ENCODE measurements at regions not wholly inside any gene's neighbourhood (a gene's known extent, or its start where the extent isn't known, plus 50 kb on each side); places are given as distances from the start of the nearest gene placed in this dataset.

GRCh38 chr11:116466801-116467200 is 306.0 kb downstream of the BUD13 start:
- H3K36me3 ChIP-seq (ENCODE audit: control insufficient read depth, insufficient read depth, low read length): no peaks in the 10 kb centered on the region
- H3K9me3 ChIP-seq (ENCODE audit: control insufficient read depth, insufficient read depth, low read depth, low read length): no peaks in the 10 kb centered on the region
- no peak overlapping the region for H3K4me3 ChIP-seq (ENCODE audit: low read depth in 2 of 2, low read length in 2 of 2)
- intact Hi-C loops (cut with micrococcal nuclease; ENCODE audit: unreplicated experiment): no loop called here
- TF ChIP-seq TCF7L2 (IDR thresholded peaks at IDR 0.05; ENCODE audit: low read depth, low read length) (no peak), REST (IDR thresholded peaks at IDR 0.05; ENCODE audit: insufficient read depth in 1 of 2, low read depth in 2 of 2, low read length in 1 of 2) (no peak), CTCF (IDR thresholded peaks at IDR 0.05) (no peak), POLR2AphosphoS5 (IDR thresholded peaks at IDR 0.05; ENCODE audit: low read depth, low read length) (no peak), SIN3A (IDR thresholded peaks at IDR 0.05; ENCODE audit: borderline replicate concordance, insufficient read depth, low read depth, low read length) (no peak)
- H3K4me1 ChIP-seq (ENCODE audit: control insufficient read depth, insufficient read depth, low read length): no peaks in the 10 kb centered on the region
- H3K27ac ChIP-seq (ENCODE audit: low read length): no peak overlapping the region
- no TSS peak for BruUV-seq (replicated peaks)
- CTCF ChIA-PET: no interaction called here
- no peak for ATAC-seq
- POLR2A ChIA-PET: no interaction called here
- peaks cover 20% of the 10 kb centered on the region; the same call in 1 of the 2 replicates for H3K27me3 ChIP-seq (ENCODE audit: control insufficient read depth, insufficient read depth, low read length)
- in situ Hi-C loops (cut with HindIII; ENCODE audit: low pct_unique_long_range_greater_than_20kb, low sequenced_read_pairs): no loop called here
- no peak for DNase-seq (ENCODE audit: low read depth, low spot score)

DNA sequence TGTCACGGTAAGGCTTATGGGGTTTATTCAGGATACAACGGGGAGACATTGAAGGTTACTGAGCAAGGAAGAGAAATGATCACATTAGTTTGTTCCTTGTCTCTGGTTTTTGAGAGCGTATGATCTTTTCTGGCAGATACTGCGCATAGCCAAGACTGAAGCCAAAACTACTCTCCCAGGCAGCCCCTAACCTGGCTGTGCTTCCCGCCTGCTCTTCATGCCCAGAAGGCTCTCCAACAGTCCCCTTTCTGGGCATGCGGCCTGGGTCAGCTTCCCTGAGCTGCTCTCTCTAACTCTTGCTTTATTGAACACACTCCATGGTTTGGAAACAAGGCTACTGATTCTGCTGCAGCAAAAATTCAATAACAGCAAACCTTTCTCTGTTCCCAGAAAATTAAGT is 306.6 kb downstream of the BUD13 start:
- Histone ChIP-seq H3K9me3 (ENCODE audit: control insufficient read depth, insufficient read depth, low read depth, low read length) (no peaks in the 10 kb centered on the region), H3K4me1 (ENCODE audit: control insufficient read depth, insufficient read depth, low read length) (no peaks in the 10 kb centered on the region), H3K27ac (ENCODE audit: low read length) (no peak overlapping the region), H3K36me3 (ENCODE audit: control insufficient read depth, insufficient read depth, low read length) (no peaks in the 10 kb centered on the region), H3K4me3 (ENCODE audit: low read depth in 2 of 2, low read length in 2 of 2) (no peak overlapping the region), H3K27me3 (ENCODE audit: control insufficient read depth, insufficient read depth, low read length) (peaks cover 20% of the 10 kb centered on the region; the same call in 1 of the 2 replicates)
- DNase-seq (ENCODE audit: low read depth, low spot score) (no peak), ATAC-seq (no peak)
- no TSS peak for BruUV-seq (replicated peaks)
- ChIA-PET CTCF (interaction anchor here (0.6 kb wide), 1 partner anchor 184 kb away, joined by 12 read pairs; no protein-coding TSS in a partner anchor), POLR2A (no interaction called here)
- TF ChIP-seq CTCF (IDR thresholded peaks at IDR 0.05): no peak
- TF ChIP-seq TCF7L2 (IDR thresholded peaks at IDR 0.05; ENCODE audit: low read depth, low read length): no peak
- TF ChIP-seq SIN3A (IDR thresholded peaks at IDR 0.05; ENCODE audit: borderline replicate concordance, insufficient read depth, low read depth, low read length): no peak
- TF ChIP-seq REST (IDR thresholded peaks at IDR 0.05; ENCODE audit: insufficient read depth in 1 of 2, low read depth in 2 of 2, low read length in 1 of 2): no peak
- no peak for TF ChIP-seq POLR2AphosphoS5 (IDR thresholded peaks at IDR 0.05; ENCODE audit: low read depth, low read length)
- intact Hi-C loops (cut with micrococcal nuclease; ENCODE audit: unreplicated experiment): no loop called here
- in situ Hi-C loops (cut with HindIII; ENCODE audit: low pct_unique_long_range_greater_than_20kb, low sequenced_read_pairs): no loop called here
